Tibial nerve (tissue), 4 donors: ENCODE measurements at regions not wholly inside any gene's neighbourhood (a gene's known extent, or its start where the extent isn't known, plus 50 kb on each side); places are given as distances from the start of the nearest gene placed in this dataset.

Source experiments
- DNase-seq, 2 donors: peaks; one replicate each; pipeline ENCODE4 v3.0.0-alpha.2; 2019; ENCODE audit warnings: low spot score in 2 of 2
- H3K27ac ChIP-seq, 4 donors: fragments of 200-600 bp; sonication (generic) in 3 of 4; one replicate each; pipeline ENCODE4 v1.5.1; 2017 to 2019; ENCODE audit warnings: mild to moderate bottlenecking in 1 of 4
- H3K27me3 ChIP-seq, 2 donors: fragments of 200-600 bp; sonication (generic) in 1 of 2; one replicate each; pipeline versions ENCODE4 v1.5.1 to v1.6.0; 2017 to 2019
- H3K36me3 ChIP-seq, 3 donors: fragments of 200-600 bp; sonication (generic); one replicate each; pipeline ENCODE4 v1.5.1; 2018 to 2019
- H3K4me1 ChIP-seq, 4 donors: fragments of 200-600 bp; sonication (generic) in 3 of 4; one replicate each; pipeline ENCODE4 v1.5.1; 2017 to 2019
- H3K4me3 ChIP-seq, 4 donors: fragments of 200-600 bp; sonication (generic) in 3 of 4; one replicate each; pipeline ENCODE4 v1.5.1; 2017 to 2019; ENCODE audit warnings: mild to moderate bottlenecking in 1 of 4, moderate library complexity in 1 of 4
- H3K9me3 ChIP-seq, 4 donors: fragments of 200-600 bp; sonication (generic) in 3 of 4; one replicate each; pipeline ENCODE4 v1.5.1; 2017 to 2019
- EP300 ChIP-seq, 2 donors: sonication (generic); formaldehyde crosslinking; IDR thresholded peaks; one replicate each; pipeline ENCODE4 v1.6.1; 2017; ENCODE audit warnings: antibody characterized with exemption in 2 of 2, mild to moderate bottlenecking in 1 of 2
- POLR2A ChIP-seq, 2 donors: fragments of 450-650 bp; IDR thresholded peaks; one replicate each; pipeline ENCODE4 v1.6.1; 2017; ENCODE audit warnings: antibody characterized with exemption in 2 of 2, mild to moderate bottlenecking in 2 of 2, moderate library complexity in 2 of 2
- WGBS, 2 donors: methylation state at CpG; one replicate each; pipeline ENCODE4 v1.1.5; 2018; 5-methylcytosine and 5-hydroxymethylcytosine counted together
- TF ChIP-seq, protein P1 (sequence below), 5 experiments: fragments of 200-600 bp in 3 of 5; fragments of 450-650 bp in 2 of 5; sonication (generic) in 3 of 5; IDR thresholded peaks; one replicate each; pipeline ENCODE4 v1.5.1; 2016 to 2019; ENCODE audit warnings: antibody characterized with exemption in 5 of 5, mild to moderate bottlenecking in 3 of 5, moderate library complexity in 2 of 5

GRCh38 chr6:14353281-14353680 lies 235.7 kb downstream of the CD83 start:
- H3K36me3 ChIP-seq = no peaks in the 10 kb centered on the region
- no peak overlapping the region for H3K4me3 ChIP-seq
- DNase-seq = no peak
- peaks cover 0 to 5% (median 0%) of the 10 kb centered on the region in 4 donors for H3K9me3 ChIP-seq
- H3K27ac ChIP-seq = no peak overlapping the region
- TF ChIP-seq EP300 (IDR thresholded peaks at IDR 0.05) (no peak), POLR2A (IDR thresholded peaks at IDR 0.05) (no peak)
- TF ChIP-seq, protein P1, sequence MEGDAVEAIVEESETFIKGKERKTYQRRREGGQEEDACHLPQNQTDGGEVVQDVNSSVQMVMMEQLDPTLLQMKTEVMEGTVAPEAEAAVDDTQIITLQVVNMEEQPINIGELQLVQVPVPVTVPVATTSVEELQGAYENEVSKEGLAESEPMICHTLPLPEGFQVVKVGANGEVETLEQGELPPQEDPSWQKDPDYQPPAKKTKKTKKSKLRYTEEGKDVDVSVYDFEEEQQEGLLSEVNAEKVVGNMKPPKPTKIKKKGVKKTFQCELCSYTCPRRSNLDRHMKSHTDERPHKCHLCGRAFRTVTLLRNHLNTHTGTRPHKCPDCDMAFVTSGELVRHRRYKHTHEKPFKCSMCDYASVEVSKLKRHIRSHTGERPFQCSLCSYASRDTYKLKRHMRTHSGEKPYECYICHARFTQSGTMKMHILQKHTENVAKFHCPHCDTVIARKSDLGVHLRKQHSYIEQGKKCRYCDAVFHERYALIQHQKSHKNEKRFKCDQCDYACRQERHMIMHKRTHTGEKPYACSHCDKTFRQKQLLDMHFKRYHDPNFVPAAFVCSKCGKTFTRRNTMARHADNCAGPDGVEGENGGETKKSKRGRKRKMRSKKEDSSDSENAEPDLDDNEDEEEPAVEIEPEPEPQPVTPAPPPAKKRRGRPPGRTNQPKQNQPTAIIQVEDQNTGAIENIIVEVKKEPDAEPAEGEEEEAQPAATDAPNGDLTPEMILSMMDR (IDR thresholded peaks at IDR 0.05) = no peak
- no peaks in the 10 kb centered on the region for H3K27me3 ChIP-seq
- WGBS, 2 donors = 74 to 76% methylated on average over 3 of the region's 3 CpGs
- H3K4me1 ChIP-seq = peaks cover 0 to 7% (median 0%) of the 10 kb centered on the region in 4 donors

- no peak overlapping the region for H3K27ac ChIP-seq
- 94 to 97% methylated on average over 2 of the region's 2 CpGs for WGBS, 2 donors
- peaks cover 0 to 7% (median 0%) of the 10 kb centered on the region in 4 donors for H3K4me1 ChIP-seq
- TF ChIP-seq EP300 (IDR thresholded peaks at IDR 0.05) (no peak), POLR2A (IDR thresholded peaks at IDR 0.05) (no peak)
- TF ChIP-seq, protein P1 (IDR thresholded peaks at IDR 0.05) = no peak
- H3K9me3 ChIP-seq = peaks cover 0 to 2% (median 0%) of the 10 kb centered on the region in 4 donors
- no peak for DNase-seq
- no peaks in the 10 kb centered on the region for H3K36me3 ChIP-seq
- no peaks in the 10 kb centered on the region for H3K27me3 ChIP-seq
- H3K4me3 ChIP-seq = no peak overlapping the region
Observed at GRCh38 chr6:14353798-14354197, 236.2 kb downstream of the CD83 start.

DNA sequence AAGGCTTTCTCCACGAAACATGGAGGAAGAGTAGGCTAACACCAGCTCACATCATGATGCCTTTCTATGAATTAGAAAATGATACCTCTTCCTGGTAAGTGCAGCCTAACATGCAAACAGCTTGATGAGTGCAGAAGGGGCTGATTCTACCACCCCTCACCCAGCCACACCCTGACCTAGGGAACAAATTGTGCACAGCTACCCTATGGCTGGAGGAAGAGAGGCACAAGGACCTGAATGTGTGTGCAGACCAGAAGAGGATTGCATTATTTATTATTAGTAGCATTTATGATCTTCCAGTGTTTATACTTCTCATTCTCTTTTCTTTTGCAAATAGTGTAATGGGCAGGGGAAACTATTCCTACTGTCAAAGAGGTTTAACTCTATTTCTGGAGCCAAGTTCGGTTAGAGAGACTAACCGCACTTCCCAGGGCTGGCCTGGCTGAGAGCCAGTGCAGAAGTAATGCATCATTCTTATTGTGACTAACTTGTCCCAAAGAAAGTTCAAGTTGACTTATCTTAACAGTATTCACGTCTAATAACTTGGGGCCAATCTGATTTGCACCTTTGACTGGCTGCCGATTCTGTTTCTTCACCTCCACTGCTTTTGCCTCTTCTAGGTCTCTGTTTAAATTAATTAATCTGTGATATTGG lies 237.5 kb downstream of the CD83 start:
- Histone ChIP-seq H3K27me3 (no peaks in the 10 kb centered on the region), H3K4me1 (peaks cover 0 to 7% (median 0%) of the 10 kb centered on the region in 4 donors), H3K36me3 (no peaks in the 10 kb centered on the region), H3K9me3 (no peaks in the 10 kb centered on the region), H3K27ac (no peak overlapping the region), H3K4me3 (no peak overlapping the region)
- TF ChIP-seq EP300 (IDR thresholded peaks at IDR 0.05) = no peak
- TF ChIP-seq, protein P1 (IDR thresholded peaks at IDR 0.05) = no peak
- no peak for TF ChIP-seq POLR2A (IDR thresholded peaks at IDR 0.05)
- 33 to 34% methylated on average over 5 of the region's 5 CpGs for WGBS, 2 donors
- DNase-seq = peak; percentile 20 to 45

DNA sequence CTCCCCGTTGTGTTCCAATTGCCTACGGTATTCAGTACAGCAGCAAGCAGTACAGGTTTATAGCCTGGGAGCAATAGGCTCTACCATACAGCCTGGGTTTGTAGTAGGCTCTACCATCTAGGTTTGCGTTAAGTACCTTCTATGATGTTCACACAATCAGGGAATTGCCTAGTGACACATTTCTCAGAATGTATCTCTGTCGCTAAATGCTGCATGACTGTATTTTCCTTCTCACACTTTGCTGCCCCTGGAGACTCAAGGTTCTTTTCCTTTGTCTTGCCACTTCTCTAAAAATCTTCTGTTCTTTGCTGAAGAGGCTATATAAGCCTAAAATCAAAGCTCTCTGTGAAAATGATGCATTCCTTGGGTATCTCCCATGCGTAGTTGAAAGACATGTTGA lies 241.9 kb downstream of the CD83 start:
- Histone ChIP-seq H3K4me3 (no peak overlapping the region), H3K4me1 (peaks cover 0 to 18% (median 0%) of the 10 kb centered on the region in 4 donors), H3K27ac (no peak overlapping the region), H3K9me3 (no peaks in the 10 kb centered on the region), H3K27me3 (no peaks in the 10 kb centered on the region), H3K36me3 (no peaks in the 10 kb centered on the region)
- WGBS, 2 donors = 94 to 95% methylated on average over 5 of the region's 5 CpGs
- TF ChIP-seq, protein P1 (IDR thresholded peaks at IDR 0.05) = no peak
- no peak for TF ChIP-seq EP300 (IDR thresholded peaks at IDR 0.05)
- no peak for TF ChIP-seq POLR2A (IDR thresholded peaks at IDR 0.05)
- no peak for DNase-seq

GRCh38 chr6:14360565-14360964 lies 243.0 kb downstream of the CD83 start:
- Histone ChIP-seq H3K36me3 (no peaks in the 10 kb centered on the region), H3K27me3 (no peaks in the 10 kb centered on the region), H3K9me3 (no peaks in the 10 kb centered on the region), H3K4me3 (no peak overlapping the region), H3K27ac (no peak overlapping the region), H3K4me1 (peaks cover 0 to 10% (median 0%) of the 10 kb centered on the region in 4 donors)
- TF ChIP-seq POLR2A (IDR thresholded peaks at IDR 0.05) = no peak
- TF ChIP-seq EP300 (IDR thresholded peaks at IDR 0.05) = no peak
- TF ChIP-seq, protein P1 (IDR thresholded peaks at IDR 0.05) = no peak
- 84 to 87% methylated on average over 7 of the region's 7 CpGs for WGBS, 2 donors
- DNase-seq = no peak
